ENCODE measurements at regions not wholly inside any gene's neighbourhood (a gene's known extent, or its start where the extent isn't known, plus 50 kb on each side); places are given as distances from the start of the nearest gene placed in this dataset.

DNA sequence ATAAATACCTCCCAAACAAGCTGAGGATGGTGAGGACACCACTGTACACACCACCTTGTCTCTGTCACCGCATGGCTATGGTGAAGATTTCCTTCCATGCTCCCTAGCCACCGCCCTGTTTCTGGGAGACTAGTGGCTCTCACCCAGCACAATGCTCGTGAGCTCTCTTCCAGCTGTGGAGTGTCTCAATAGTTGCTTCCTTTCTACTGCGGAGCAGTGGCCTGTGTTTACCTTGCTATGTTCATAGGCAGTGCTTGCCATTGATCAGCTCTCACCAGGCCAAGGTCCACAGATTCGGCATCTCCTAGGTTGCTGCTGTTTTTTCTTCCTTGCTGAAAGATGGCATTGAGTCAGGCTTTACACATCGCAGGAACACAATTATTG, 313.6 kb upstream of the RTL1 start:
- TF ChIP-seq, protein P1, sequence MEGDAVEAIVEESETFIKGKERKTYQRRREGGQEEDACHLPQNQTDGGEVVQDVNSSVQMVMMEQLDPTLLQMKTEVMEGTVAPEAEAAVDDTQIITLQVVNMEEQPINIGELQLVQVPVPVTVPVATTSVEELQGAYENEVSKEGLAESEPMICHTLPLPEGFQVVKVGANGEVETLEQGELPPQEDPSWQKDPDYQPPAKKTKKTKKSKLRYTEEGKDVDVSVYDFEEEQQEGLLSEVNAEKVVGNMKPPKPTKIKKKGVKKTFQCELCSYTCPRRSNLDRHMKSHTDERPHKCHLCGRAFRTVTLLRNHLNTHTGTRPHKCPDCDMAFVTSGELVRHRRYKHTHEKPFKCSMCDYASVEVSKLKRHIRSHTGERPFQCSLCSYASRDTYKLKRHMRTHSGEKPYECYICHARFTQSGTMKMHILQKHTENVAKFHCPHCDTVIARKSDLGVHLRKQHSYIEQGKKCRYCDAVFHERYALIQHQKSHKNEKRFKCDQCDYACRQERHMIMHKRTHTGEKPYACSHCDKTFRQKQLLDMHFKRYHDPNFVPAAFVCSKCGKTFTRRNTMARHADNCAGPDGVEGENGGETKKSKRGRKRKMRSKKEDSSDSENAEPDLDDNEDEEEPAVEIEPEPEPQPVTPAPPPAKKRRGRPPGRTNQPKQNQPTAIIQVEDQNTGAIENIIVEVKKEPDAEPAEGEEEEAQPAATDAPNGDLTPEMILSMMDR (IDR thresholded peaks at IDR 0.05; ENCODE audit: low read depth, low read length): no peak
- no peak overlapping the region for H3K4me3 ChIP-seq (ENCODE audit: low read depth, low read length)

GRCh38 chr14:101217616-101218371, 314.3 kb upstream of the RTL1 start:
- TF ChIP-seq, protein P1 (IDR thresholded peaks at IDR 0.05; ENCODE audit: low read depth, low read length): no peak
- H3K4me3 ChIP-seq (ENCODE audit: low read depth, low read length): no peak overlapping the region

- TF ChIP-seq, protein P1 (IDR thresholded peaks at IDR 0.05; ENCODE audit: low read depth, low read length): no peak
- H3K4me3 ChIP-seq (ENCODE audit: low read depth, low read length): no peak overlapping the region
Observed at GRCh38 chr14:101219896-101220703, 316.6 kb upstream of the RTL1 start.

- TF ChIP-seq, protein P1 (IDR thresholded peaks at IDR 0.05; ENCODE audit: low read depth, low read length): no peak
- no peak overlapping the region for H3K4me3 ChIP-seq (ENCODE audit: low read depth, low read length)
Observed at GRCh38 chr14:101220921-101221510, 317.5 kb upstream of the RTL1 start.

DNA sequence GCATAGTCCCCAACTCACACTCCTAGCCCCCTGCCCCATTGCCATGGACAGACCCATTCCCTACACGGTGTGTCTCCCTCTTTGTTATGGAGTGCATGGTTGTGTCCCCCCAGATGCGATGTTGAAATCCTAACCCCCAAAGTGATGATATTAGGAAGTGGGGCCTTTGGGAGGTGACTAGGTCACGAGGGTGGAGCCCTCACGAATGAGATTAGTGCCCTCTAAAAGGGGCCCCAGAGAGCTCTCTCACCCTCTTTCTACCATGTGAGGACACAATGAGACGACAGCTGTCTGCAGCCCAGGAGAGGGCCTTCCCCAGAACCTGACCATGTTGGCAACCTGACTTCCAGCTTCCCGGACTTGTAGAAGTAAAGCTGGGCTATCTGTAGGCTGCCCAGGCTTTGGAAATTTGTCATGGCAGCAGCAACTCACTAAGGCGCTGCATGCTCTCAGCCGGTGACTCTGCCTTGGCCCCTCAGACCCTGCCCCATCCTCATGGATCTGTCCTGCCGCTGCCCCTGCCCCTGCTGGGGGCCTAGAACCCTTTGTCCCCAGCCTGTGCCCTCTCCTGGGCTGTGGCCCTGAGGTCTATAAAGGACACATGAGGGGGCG, 318.1 kb upstream of the RTL1 start:
- TF ChIP-seq, protein P1 (IDR thresholded peaks at IDR 0.05; ENCODE audit: low read depth, low read length): no peak
- no peak overlapping the region for H3K4me3 ChIP-seq (ENCODE audit: low read depth, low read length)

DNA sequence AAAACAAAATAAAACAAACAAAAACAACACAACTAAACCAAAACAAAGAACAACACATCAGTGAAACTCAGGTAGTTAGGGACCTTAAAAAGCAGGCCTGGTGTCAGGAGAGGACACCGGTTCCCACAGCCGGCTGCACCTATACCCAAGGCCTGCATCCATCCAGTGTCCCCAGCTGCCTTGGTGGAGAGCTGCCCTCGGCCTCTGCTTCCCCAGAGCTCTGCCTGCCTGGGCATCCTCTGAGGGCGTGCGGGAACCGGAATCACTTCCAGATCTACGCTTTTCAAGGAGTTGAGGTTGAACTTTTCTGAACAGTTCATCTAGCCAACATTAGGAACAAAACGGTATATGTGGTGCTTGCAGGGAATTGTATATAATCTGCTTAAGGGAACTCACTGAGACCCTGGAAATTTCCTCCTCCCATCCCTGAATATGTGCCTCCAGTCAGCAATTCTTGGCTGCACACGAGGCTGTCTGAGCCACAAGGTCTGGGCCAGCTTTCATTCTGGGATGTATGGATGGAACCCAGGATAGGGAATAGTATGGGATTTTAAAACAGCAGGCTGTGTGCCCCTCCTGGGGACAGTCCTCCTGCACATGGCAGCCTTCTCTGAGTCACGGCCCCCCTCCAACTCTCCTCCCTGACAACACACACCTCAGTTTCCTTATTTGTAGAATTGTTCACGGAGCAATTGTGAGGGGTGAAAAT, 319.0 kb upstream of the RTL1 start:
- H3K4me3 ChIP-seq (ENCODE audit: low read depth, low read length): no peak overlapping the region

More for the DNA sequence above, 319.0 kb upstream of the RTL1 start:
- TF ChIP-seq, protein P1 (IDR thresholded peaks at IDR 0.05; ENCODE audit: low read depth, low read length): no peak
